ENCODE measurements at regions not wholly inside any gene's neighbourhood (a gene's known extent, or its start where the extent isn't known, plus 50 kb on each side); places are given as distances from the start of the nearest gene placed in this dataset.

DNA sequence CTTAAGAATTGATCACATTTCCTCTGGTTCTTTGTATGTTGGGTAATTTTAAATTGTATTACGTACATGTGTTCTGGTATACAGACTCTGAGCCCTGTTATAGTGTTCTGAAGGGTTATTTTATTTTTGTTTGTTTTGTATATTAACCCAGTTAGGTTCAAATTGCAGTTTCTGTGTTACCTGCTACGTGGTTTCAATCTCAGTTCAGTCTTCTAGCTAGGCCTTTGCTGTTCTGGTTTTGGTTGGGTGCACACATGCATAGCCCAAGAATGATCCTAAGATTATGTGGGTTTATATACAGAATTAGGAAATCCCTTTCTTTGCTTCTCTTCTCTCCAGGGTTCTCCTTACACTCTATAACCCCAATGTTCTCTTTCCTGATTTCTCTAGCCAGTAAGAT lies 161.0 kb downstream of the PPP1R2C start:
- DNase-seq = no peak

DNA sequence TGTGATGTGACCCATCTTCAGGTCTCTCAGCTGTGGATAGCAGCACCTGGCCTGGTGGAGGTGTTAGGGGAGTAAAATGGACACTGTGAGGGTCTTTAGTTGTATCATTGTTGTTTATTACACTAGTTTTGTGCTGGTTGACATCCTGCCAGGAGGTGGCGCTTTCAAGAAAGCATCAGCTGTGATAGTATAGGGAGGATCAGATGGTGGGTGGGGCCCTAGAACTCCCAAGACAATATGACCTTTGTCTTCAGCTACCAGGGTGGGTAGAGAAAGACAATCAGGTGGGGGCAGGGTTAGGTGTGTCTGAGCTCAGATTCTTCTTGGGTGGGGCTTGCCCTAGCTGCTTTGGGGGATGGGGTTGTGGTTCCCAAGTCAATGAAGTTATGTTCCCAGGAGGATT lies 162.8 kb downstream of the PPP1R2C start:
- DNase-seq = peak; percentile 25

DNA sequence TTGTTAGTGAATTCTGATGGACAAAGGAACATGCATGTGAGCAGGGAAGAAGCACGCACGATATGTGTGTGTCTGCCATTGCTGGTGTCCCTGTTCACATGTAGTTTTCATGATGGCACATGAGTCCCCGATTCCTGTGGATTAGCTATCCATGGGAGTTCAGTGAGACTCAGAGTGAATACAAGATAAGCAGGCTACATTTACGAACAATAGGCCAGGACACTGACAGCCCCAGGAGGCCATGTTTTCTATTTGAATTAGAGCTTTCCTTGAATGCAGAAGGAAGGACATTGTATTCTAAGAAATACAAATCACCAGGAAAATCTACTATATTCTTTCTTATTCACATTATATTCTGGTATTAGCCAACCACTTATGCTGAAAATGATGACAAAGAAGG lies 171.4 kb downstream of the PPP1R2C start:
- no peak for DNase-seq

DNA sequence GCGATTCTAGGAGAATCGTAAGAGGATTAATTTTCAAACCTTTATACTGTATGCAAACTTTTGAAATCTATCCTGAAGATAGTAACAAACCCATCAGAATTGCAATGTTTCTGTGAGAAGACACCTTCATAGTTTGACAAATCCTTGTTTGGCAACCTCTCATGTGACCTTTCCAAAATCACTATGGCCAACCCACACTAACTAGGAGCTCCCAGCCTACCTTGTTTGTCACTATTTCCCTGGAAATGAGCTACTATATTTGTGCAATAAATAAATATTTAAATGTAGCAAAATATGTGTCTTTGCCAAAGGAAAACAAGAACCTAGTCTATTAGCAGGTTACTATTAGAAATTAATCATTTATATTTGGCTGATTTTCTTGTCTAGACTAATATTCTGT lies 173.7 kb downstream of the PPP1R2C start:
- DNase-seq = no peak

DNA sequence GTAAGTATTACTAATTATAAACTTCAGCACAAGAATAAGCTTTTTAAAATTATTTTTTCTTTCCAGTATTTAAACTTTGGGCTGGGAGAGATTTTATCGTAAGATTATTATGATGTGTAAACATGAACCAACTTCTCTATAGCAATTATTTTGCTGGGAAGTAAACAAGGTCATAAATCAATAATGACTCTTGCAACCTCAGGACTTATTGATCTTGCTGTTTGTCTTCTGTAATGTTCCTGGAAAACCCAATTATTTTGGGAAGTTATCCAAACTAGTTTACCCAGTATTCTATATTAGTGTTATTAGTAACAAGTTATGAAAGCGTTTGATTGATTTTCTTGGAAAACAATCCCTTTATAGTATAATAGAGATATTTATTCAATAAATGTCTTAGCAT lies 174.9 kb downstream of the PPP1R2C start:
- no peak for DNase-seq

DNA sequence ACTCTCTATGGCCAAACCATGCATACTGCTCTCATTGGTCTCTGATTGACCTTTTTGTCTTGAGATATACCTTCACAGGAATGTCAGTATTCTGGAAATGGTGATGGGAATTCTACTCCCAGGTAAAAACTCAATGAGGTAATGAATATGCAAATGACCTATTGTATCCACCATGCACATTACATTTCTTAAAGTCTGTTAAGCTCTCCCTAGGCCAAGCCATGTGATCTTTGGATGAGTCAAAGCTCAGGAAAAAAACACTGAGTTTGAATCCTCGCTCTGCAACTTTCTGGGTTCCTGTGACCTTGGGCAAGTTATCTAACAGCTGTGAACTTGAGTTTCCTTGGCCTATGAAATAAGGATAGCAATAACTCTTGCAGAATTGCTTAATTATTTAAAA lies 175.4 kb downstream of the PPP1R2C start:
- no peak for DNase-seq

DNA sequence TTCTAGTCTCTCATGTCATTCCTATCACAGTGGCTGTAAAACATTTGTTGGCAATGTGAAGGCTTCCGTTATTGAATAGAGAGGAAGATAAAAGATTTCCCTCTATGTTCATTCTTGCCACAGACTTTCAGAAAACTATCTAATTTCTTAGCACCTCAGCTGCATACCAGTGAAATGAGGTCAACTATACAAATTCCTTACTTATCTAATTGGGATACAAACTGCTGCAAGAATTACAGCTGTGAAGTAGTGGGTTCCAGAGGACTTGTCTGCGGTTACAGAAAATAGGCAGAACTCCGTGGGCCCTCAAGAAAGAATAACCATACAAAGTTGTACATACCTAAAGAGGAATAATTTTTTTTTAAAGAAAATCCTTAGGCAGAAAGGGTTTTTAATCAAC lies 175.8 kb downstream of the PPP1R2C start:
- no peak for DNase-seq

DNA sequence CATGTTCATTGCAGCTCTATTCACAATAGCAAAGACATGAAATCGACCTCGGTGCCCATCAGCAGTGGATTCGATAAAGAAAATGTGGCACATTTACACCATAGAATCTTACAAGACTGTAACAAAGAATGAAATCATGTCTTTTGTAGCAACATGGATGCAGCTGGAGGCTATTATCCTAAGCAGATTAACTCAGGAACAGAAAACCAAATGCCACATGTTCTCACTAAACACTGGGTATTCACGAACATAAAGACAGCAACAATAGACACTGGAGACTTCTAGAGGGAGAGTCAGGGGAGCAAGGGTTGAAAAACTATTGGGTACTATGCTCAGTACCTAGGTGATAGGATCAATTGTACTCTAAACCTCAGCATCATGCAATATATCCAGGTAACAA lies 180.5 kb downstream of the PPP1R2C start:
- no peak for DNase-seq

DNA sequence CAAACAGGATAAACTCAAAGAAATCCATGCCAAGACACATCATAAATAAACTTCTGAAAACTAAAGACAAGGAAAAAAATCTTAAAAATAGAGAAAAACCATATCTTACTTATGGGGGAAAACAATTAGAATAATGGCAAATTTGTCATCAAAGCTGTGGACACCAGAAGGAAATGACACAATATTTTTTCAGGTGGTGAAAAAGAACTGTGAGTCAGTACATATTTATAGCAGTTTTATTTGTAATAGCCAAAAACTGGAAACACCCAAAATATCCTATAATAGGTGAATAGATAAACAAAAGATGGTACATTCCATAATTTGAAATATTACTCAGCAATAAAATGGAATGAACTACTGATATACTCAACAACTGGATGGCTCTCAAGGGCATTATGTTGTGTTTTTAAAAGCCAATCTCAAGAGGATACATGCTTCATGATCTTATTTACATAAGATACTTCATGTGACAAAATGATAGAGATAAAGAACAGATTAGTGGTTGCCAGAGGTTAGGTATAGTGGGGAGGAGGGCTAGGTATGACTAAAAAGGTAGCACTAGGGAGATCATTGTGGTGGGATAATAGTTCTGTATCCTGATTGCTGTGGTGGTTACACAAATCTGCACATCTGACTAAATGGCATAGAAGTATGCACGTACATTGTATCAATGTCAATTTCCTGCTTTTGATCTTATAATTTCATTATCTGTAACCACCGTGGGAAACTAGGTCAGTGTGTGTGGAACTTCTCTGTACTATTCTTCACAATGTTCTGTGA lies 191.9 kb downstream of the PPP1R2C start:
- DNase-seq = no peak

DNA sequence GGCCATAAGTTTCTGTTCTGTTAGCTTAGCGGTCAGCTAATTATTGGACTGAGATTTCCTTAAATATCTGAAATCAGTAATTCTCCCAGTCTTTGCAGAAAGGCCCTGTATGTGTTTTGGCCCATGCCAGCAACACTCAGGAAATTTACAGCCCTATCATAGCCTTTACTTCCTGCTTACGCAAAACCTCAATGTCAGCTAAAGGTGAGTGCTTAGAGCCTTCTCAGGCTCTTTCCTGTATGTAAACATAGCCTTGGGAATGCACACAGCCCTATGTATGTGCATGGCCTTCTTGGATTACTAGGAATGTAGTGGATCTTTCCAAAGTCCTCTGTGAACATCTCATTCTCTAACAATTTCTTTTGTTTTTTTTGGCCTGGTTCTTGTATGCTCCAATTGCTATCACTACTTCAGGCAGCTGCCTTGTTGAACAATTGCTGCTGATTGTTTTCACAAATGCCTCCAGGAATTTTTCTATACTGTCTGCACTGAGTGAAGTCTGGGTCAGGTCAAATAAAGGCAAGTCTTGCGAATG lies 200.0 kb downstream of the PPP1R2C start:
- no peak for DNase-seq

DNA sequence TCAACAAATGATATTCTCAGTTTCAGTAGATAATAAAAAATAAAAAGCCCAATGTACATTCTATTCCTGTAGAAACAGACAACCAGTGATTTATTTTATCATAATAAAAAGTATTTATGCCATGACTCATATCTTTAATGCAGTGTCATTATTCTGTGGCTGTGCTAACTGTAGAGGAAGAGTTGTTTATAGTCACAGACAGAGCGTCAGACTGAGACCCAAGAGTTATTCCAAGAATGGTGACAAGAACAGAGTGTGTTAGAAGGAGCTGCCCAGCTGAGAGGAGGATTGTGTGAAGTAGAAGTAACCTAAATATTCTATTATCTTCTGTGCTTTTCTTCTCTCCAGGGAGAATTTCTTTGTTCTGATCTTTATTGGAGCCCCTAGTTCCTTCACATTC lies 210.7 kb downstream of the PPP1R2C start:
- no peak for DNase-seq

DNA sequence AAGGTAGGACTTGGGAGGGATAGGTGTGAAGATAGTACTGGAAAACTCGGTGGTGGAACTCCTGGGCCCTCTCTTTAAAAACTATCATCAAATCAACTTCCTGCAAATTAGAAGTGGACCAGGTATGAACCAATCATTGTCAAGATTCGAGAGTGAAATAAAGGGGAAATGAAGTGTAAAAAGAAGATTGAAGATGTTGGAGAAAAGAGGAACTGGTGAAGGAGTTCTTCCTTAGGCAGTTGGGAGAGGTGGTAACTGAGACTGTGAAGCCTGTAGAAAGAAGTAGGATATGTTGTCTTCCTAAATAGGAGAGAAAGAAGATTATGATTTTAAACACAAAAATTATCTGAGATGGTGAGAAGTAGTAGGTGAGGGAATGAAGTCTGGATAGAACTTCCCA lies 212.2 kb downstream of the PPP1R2C start:
- DNase-seq = no peak

DNA sequence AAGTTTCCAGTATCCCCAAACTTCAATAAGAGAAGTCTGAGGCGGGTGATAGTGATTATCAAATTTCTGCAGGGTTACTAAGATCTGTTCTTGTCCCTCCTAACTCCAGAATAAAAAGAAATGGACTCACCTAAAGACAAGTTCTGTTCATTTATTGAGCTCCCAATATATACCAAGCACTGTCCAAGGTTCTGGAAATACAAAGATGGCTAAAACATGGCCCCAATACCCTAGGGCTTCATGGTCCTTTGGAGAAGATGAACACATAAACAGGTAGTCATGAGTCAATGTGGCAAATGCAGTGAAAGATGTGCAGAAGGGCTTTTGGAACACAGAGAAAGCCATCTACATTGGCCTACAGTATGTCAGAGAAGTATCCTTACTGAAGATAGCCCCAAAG lies 231.2 kb downstream of the PPP1R2C start:
- DNase-seq = no peak

DNA sequence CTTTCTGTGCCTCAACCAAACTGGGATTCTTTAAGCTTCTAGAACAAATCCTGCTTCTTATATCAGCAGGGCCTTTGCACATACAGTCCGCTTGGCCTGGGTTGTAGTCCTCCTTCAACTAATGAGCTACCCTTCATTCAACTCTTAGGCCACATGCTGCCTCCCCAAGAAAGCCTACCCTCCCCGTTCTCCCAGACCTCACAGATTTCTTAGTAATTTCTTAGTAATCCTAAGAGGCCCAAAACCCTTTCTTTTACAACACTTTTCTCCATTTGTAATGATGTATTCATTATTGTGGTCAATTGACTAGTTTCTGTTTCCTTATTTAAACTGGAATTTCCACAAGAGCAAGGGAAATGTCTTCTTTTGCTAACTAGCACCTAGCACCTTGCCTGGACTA lies 233.1 kb downstream of the PPP1R2C start:
- DNase-seq = peak; percentile 2

DNA sequence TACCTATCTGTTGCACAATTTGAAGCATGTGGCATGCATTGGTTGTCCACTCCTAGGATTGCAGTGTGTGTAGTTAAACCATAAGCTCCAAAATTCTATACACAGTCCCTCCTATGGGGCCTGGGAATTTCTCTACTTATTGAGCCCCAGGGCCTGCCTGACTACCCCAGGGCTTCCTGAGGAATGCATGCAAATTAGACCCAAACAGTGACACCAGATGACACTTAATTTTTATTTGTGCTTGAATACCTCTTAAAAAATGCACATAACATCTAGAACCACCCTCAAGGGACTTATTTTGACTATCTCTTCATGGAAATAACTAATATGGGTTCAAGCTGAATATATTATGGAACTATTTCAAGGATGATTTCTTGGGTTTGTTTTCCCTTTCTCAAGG lies 236.4 kb downstream of the PPP1R2C start:
- no peak for DNase-seq

DNA sequence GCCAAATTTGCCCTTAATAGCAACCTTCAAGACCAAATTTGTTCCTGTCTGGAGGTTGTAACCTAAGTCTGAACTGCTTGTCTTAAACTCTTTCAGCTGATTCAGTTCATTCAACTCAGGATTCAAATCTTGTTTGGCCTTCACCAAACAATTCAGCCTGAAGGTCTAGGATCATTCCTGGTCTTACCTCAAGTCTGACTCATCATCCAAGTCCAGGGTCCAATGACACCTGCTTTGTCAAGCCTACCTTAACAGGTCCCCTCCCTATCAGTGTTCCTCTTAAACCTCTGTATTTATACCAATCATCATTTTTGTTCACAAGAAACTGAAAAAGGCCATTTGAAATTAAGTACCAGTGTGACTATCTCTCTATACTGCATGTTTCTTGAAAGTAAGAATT lies 237.8 kb downstream of the PPP1R2C start:
- DNase-seq = no peak

DNA sequence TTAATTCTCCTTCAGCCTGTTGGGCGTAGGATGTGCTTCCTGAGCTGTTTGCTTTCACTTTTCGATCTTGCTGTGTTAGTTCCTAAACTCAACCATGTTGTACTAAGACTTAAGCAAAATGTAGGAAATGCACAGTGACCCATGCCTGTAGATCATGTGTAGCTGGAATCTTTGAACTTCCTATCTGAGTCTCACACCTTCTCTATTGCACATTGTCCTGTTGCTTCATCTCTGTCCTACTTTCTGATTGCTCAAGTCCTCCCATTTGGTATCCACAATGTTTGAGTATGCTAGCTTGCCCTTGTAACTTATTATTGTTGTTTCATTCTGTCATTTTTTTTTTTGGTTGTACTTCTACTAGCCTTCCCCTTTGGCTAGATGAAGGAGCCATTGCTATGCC lies 239.6 kb downstream of the PPP1R2C start:
- no peak for DNase-seq

DNA sequence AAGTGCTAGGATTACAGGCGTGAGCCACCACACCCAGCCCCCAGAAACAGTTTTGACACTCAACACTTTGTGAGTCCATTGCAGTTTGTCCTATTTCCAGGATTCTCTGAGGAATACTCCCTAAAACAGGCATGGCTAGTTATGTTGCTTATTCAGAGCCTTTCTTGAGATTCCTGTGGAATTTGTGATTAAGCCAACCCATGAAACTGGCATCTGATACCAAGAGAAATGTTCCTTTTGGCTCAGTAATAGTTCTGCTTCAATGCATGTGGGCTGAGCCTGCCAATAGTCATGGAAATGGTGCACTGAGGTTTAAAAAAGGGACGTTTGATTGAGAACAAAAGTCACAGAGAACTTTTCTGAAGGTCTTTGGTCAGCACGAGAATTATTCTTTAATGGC lies 241.7 kb downstream of the PPP1R2C start:
- no peak for DNase-seq

DNA sequence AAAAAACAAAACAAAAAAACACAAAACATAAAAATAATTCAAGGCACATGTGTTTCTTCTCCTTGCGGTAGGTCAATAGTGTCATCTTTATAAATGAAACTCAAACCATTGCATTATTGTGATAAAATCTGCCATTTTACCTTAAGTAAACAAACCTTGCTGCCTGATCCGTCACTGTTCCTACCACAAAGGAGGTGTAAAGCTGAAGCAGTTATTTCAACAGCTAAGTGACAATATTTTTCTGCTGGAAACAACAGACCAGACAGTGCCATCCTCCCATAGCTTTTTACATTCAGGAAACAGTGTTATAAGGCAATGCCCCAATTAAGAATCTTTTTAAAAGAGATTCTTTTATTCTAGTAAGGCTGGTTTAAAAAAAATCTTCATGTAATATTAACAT lies 242.7 kb downstream of the PPP1R2C start:
- DNase-seq = no peak

DNA sequence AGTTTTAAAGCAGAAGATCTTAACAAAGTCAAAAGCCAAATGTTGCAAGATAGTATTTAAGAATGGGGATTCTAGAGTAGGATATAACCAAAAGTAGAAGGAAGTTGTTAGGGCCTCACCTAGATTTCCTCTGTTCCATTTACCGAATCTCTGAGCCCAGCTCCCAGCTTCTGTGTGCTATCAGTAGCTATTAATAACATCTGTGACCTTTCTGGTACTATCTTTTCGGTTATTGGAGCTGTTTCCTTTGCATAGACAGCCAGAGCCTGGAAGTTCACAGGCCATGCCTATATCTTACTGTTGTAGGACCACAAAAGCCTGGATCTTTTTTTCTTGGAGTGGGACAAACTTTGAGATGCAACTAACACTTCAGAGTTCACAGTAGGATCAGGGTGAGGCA lies 244.2 kb downstream of the PPP1R2C start:
- no peak for DNase-seq

DNA sequence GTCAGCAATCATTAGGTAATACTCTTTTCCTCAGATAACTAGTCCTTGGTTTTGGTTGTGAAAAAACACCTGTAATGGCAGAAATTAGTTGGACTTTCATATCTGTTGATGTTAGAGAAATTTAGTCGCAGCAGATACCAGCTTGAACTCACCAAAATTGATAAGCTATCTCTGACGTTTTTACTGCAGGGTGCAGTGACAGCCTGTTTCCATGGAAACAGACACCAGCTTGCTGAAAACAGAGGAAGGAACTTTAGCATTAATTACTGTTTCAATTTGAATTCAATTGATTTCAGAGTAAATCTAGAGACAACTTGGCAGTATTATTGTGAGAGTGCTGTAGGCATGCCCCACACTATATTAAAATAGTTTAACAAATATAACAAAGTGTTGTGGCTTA lies 246.5 kb downstream of the PPP1R2C start:
- no peak for DNase-seq

DNA sequence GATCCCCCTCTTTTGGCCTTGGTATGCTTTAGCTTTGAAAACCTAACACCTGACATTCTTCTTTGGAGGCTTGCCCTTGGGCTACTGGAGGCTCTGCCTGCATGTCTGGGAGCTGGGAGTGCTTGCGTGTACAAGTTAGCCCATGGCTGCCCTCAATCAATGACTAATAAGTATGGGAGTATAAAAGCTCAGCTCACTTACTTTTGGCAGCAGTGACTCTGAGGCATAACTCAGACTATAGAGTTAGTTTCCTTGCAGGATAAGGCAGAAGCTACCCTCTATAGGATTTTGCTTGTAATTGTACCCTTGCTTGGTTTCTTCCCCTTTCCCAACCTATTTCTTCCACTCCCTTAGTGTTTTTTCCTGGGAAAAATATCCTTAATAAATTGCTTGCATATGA lies 247.9 kb downstream of the PPP1R2C start:
- DNase-seq = no peak

DNA sequence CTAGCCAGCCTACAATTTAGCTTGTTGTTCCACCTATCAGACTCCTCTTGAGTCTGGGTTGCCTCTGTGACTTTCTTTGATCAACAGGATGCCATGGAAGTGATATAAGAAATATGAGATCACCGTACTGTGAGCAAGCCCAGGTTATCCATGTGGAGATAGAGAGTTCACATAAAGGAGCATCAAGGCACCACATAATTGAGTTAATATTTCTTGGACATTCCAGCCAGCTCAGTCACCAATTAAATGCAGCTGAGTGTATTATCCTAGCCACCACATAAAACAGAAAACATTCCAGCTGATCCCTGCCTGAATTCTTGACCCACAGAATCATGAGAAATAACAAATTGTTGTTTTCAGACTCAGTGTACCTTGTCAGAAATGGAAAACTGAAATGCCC lies 253.6 kb downstream of the PPP1R2C start:
- DNase-seq = no peak

DNA sequence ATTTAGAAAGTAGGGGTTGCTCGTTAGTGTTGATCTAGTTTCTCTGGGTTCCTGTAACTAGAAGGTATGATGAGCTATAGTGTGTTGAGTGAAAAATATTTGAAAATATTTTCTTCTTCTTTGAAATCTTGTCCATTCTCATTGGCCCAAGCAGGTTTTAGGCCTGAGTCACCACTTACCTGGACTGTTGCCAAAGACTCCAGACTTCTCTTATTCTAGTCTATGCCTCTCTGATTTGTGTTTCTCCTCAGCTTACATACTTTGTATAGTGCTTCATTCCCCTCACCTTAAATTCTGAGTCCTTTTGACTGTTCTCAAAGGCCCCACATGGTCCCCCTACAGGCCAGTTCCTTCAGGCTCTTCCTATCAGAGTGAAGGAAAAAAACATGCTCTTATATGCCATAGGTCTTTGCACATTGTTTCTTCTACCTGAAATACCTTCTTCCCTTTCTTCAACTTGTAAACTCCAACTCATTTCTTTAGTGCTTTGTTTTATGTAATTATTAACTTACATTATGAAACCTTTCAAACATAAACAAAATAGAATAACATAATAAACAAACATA lies 258.2 kb downstream of the PPP1R2C start:
- DNase-seq = no peak

DNA sequence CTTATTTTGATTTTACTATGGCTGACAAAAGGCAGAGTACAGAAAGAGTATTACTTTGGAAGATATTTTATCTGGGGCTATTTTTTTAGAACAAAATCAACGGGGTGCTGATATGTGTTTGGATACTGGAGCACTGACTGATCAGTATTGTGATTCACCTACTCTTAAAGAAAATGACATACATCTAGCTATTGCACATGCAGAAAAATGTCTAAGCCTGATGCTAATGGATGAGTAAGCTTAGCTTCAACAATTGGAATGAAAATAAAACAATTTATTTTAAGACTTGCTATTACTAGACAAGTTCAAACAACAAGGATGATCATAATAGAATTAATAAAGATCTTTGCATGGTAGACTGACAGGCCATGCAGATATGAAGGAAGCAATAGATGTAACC lies 262.0 kb downstream of the PPP1R2C start:
- no peak for DNase-seq
